B cell (primary cell): ENCODE measurements at regions not wholly inside any gene's neighbourhood (a gene's known extent, or its start where the extent isn't known, plus 50 kb on each side); places are given as distances from the start of the nearest gene placed in this dataset.

Experiments
- CTCF ChIP-seq: fragments of 200-600 bp; IDR thresholded peaks from one replicate; pipeline ENCODE4 v1.8.0; 2022; ENCODE audit warnings: antibody characterized with exemption, mild to moderate bottlenecking
- EZH2 ChIP-seq: IDR thresholded peaks from 2 replicates; pipeline ENCODE4 v1.6.1; 2012; ENCODE audit warnings: borderline replicate concordance, low read depth, mild to moderate bottlenecking, moderate library complexity, low read length; ENCODE audit not compliant: insufficient read depth, poor library complexity, severe bottlenecking

GRCh38 chr21:22795644-22796043 is 1797.4 kb downstream of the NCAM2 start:
- TF ChIP-seq CTCF (no peak), EZH2 (no peak)
